ENCODE measurements at regions not wholly inside any gene's neighbourhood (a gene's known extent, or its start where the extent isn't known, plus 50 kb on each side); places are given as distances from the start of the nearest gene placed in this dataset.

GRCh38 chr11:127674754-127675153 is 674.2 kb upstream of the KIRREL3 start:
- TF ChIP-seq POLR2A (IDR thresholded peaks at IDR 0.05; ENCODE audit: low read depth, low read length) (no peak), POLR2AphosphoS5 (IDR thresholded peaks at IDR 0.05; ENCODE audit: low read depth, low read length) (no peak), TAF1 (IDR thresholded peaks at IDR 0.05; ENCODE audit: low read depth, low read length) (no peak), SPI1 (IDR thresholded peaks at IDR 0.05; ENCODE audit: low read depth, low read length) (no peak), PAX5 (IDR thresholded peaks at IDR 0.05; ENCODE audit: insufficient read depth, low read length, severe bottlenecking) (no peak), POU2F2 (IDR thresholded peaks at IDR 0.05; ENCODE audit: low read depth, low read length) (no peak)

Data from GM12891 (cell line).